MCF 10A (cell line): ENCODE measurements at regions not wholly inside any gene's neighbourhood (a gene's known extent, or its start where the extent isn't known, plus 50 kb on each side); places are given as distances from the start of the nearest gene placed in this dataset.

ENCODE experiments used
- BruUV-seq: library from RNA; stranded (reverse); fragments of 400-500 nt; replicated peaks from 2 replicates; lab custom pipeline; 2021; lab: Mats Ljungman, UMichigan
- CTCF ChIA-PET: fragments of 300-600 bp; sonication (Branson Sonifier 250); formaldehyde crosslinking; extraction: SDS; loops from one replicate; lab custom pipeline; 2021; ENCODE audit warnings: antibody characterized with exemption, inconsistent platforms; lab: Yijun Ruan, JAX
- POLR2A ChIA-PET: fragments of 300-600, 350-650 bp; sonication (Branson Sonifier 250); formaldehyde crosslinking; extraction: SDS; loops from one replicate; lab custom pipeline; 2020; ENCODE audit warnings: antibody characterized with exemption, inconsistent platforms; lab: Yijun Ruan, JAX
- DNase-seq: peaks from one replicate; pipeline ENCODE4 v3.0.0-alpha.2; 2018; ENCODE audit not compliant: unreplicated experiment
- H3K27ac Mint-ChIP-seq: one replicate; pipeline ENCODE4 v1.8.0; 2022; ENCODE audit warnings: mild to moderate bottlenecking, low read depth, mixed read lengths; ENCODE audit not compliant: unreplicated experiment
- H3K27me3 Mint-ChIP-seq: one replicate; pipeline ENCODE4 v1.8.0; 2022; ENCODE audit warnings: mixed read lengths; ENCODE audit not compliant: insufficient read depth, unreplicated experiment
- H3K36me3 Mint-ChIP-seq: one replicate; pipeline ENCODE4 v1.8.0; 2022; ENCODE audit warnings: mild to moderate bottlenecking, moderate library complexity, mixed read lengths; ENCODE audit not compliant: insufficient read depth, unreplicated experiment
- H3K4me1 Mint-ChIP-seq: one replicate; pipeline ENCODE4 v1.8.0; 2022; ENCODE audit warnings: mixed read lengths; ENCODE audit not compliant: insufficient read depth, unreplicated experiment
- H3K4me3 Mint-ChIP-seq: one replicate; pipeline ENCODE4 v1.8.0; 2022; ENCODE audit warnings: mild to moderate bottlenecking, moderate library complexity, mixed read lengths; ENCODE audit not compliant: unreplicated experiment
- H3K9me3 Mint-ChIP-seq: one replicate; pipeline ENCODE4 v1.8.0; 2022; ENCODE audit warnings: mixed read lengths; ENCODE audit not compliant: unreplicated experiment
- CTCF ChIP-seq: fragments of 200-600 bp; IDR thresholded peaks from one replicate; pipeline ENCODE4 v1.8.0; 2022; ENCODE audit warnings: antibody characterized with exemption, mild to moderate bottlenecking; ENCODE audit not compliant: unreplicated experiment
- intact Hi-C: fragments of 100-400 bp; cut with micrococcal nuclease; formaldehyde crosslinking; loops from 2 replicates; pipeline ENCODE4 v1.14.1; 2022

GRCh38 chr16:9612267-9612666 lies 520.8 kb downstream of the HAPSTR1 start:
- no peaks in the 10 kb centered on the region for H3K4me1 Mint-ChIP-seq
- no peak for DNase-seq
- no peak for TF ChIP-seq CTCF
- no peak overlapping the region for H3K4me3 Mint-ChIP-seq
- ChIA-PET POLR2A (no interaction called here), CTCF (no interaction called here)
- H3K36me3 Mint-ChIP-seq, result no peaks in the 10 kb centered on the region
- no peak overlapping the region for H3K27ac Mint-ChIP-seq
- H3K9me3 Mint-ChIP-seq, result peaks cover 26% of the 10 kb centered on the region
- intact Hi-C loops, result no loop called here
- no TSS peak for BruUV-seq
- no peaks in the 10 kb centered on the region for H3K27me3 Mint-ChIP-seq

GRCh38 chr16:9614389-9614788 lies 522.9 kb downstream of the HAPSTR1 start:
- Mint-ChIP-seq H3K27ac (no peak overlapping the region), H3K27me3 (no peaks in the 10 kb centered on the region), H3K36me3 (no peaks in the 10 kb centered on the region), H3K4me3 (no peak overlapping the region), H3K4me1 (no peaks in the 10 kb centered on the region), H3K9me3 (peaks cover 28% of the 10 kb centered on the region)
- ChIA-PET CTCF (no interaction called here), POLR2A (no interaction called here)
- TF ChIP-seq CTCF, result no peak
- intact Hi-C loops, result no loop called here
- DNase-seq, result no peak
- BruUV-seq, result no TSS peak

- TF ChIP-seq CTCF, result no peak
- Mint-ChIP-seq H3K4me1 (no peaks in the 10 kb centered on the region), H3K36me3 (no peaks in the 10 kb centered on the region), H3K27me3 (no peaks in the 10 kb centered on the region), H3K4me3 (no peak overlapping the region), H3K27ac (no peak overlapping the region), H3K9me3 (peaks cover 49% of the 10 kb centered on the region)
- no TSS peak for BruUV-seq
- DNase-seq, result no peak
- intact Hi-C loops, result no loop called here
- ChIA-PET CTCF (no interaction called here), POLR2A (no interaction called here)
Observed at GRCh38 chr16:9622268-9622667, 530.8 kb downstream of the HAPSTR1 start.

- intact Hi-C loops, result no loop called here
- no peaks in the 10 kb centered on the region for H3K27me3 Mint-ChIP-seq
- CTCF ChIA-PET, result interaction anchor here (0.7 kb wide), 2 partner anchors 86 to 367 kb away, joined by 3 read pairs; no protein-coding TSS in a partner anchor
- POLR2A ChIA-PET, result no interaction called here
- no peak for DNase-seq
- no peak overlapping the region for H3K27ac Mint-ChIP-seq
- no TSS peak for BruUV-seq
- H3K4me1 Mint-ChIP-seq, result no peaks in the 10 kb centered on the region
- no peak for TF ChIP-seq CTCF
- H3K9me3 Mint-ChIP-seq, result peaks cover 33% of the 10 kb centered on the region
- H3K36me3 Mint-ChIP-seq, result no peaks in the 10 kb centered on the region
- H3K4me3 Mint-ChIP-seq, result no peak overlapping the region
Observed at GRCh38 chr16:9625122-9625521, 533.7 kb downstream of the HAPSTR1 start.
